G401 (cell line): ENCODE measurements at regions not wholly inside any gene's neighbourhood (a gene's known extent, or its start where the extent isn't known, plus 50 kb on each side); places are given as distances from the start of the nearest gene placed in this dataset.

Experiments used
- DNase-seq: peaks from one replicate; pipeline ENCODE4 v3.0.0-alpha.2; 2015; ENCODE audit warnings: low spot score
- in situ Hi-C: cut with HindIII; loops from 2 replicates; pipeline ENCODE4 v1.10.0; 2016; ENCODE audit warnings: low sequenced_read_pairs, mixed read lengths

DNA sequence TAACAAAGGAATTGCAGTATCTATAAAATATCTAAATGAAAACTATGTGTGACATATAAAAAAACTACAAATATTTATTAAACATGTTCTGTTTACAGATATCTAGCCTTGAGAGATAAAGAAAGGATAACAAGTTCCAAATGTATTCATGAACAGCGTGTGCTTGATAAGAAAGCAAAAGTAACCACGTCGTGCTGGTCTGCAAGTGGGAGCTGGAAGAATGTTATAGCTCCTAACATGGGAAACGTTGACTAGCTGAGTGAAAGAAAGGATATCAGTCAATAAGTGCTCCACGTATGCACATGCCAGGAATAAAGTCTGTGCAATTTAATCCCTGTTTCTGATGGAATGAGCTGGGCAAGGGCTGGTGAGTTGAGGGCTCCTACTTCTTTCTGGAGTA, 71.2 kb upstream of the CDYL2 start:
- no peak for DNase-seq
- in situ Hi-C loops = no loop called here

DNA sequence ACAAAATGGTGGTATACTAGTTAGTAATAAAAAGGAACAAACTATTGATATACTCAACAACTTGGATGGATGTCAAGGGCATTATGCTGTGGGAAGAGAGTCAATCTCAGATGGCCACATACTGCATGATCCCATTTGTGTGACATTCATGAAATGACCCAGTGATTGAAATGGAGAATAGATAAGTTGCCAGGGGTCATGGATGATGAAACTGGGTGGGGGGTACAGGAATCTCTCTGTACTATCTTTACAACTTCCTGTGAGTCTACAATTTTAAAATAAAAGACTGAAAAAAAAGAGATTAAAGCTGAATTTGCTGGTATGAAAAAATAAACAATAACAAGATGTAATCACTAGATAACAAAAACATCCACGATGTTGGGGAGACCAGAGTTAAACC, 70.5 kb upstream of the CDYL2 start:
- in situ Hi-C loops = no loop called here
- no peak for DNase-seq

DNA sequence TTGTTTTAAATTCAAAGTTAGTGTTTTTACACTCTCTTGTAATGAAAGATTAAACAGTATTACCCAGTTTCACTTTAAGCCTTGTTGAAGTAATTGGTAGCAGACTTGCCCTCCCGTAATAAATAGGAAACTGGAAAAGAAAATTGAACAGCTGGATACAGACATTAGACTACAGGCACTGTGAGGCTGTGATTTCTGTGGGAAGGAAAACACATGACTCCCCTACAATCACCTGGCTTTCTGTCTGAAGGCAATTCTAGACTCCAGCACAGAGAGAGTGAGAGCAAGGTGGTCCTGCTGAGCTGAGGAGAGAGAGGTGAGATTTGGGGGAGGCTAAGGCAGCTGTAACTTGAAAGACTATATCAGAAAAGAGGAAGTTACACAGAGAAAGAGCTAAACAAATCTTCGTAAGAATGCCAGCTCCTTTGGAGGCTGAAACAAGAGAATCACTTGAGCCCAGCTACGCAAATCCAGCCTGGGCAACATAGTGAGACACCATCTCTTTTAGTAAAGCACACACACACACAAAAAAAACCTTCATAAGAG, 57.8 kb upstream of the CDYL2 start:
- in situ Hi-C loops = no loop called here
- no peak for DNase-seq
